IMR-90 (cell line): ENCODE measurements at regions not wholly inside any gene's neighbourhood (a gene's known extent, or its start where the extent isn't known, plus 50 kb on each side); places are given as distances from the start of the nearest gene placed in this dataset.

Source experiments
- ATAC-seq: fragments of 200-7000 bp; cut with Tn5 transposase; 2 replicates; pipeline ENCODE4 v1.9.1; 2020; ENCODE audit warnings: low read depth, mild to moderate bottlenecking, moderate library complexity
- BruUV-seq: library from RNA; stranded (reverse); fragments of 400-500 nt; replicated peaks from 2 replicates; lab custom pipeline; 2021; lab: Mats Ljungman, UMichigan
- CTCF ChIA-PET: fragments of 300-600 bp; formaldehyde crosslinking; extraction: SDS; loops from one replicate; lab custom pipeline; 2021; ENCODE audit warnings: antibody characterized with exemption; lab: Yijun Ruan, JAX
- POLR2A ChIA-PET: fragments of 300-600 bp; sonication (Branson Sonifier 250); formaldehyde crosslinking; loops from one replicate; lab custom pipeline; 2022; ENCODE audit warnings: antibody characterized with exemption; ENCODE audit not compliant: unreplicated experiment; lab: Charles Lee
- DNase-seq: peaks from one replicate; pipeline ENCODE4 v3.0.0; 2013
- H2AFZ ChIP-seq: replicated peaks from 2 replicates; pipeline ENCODE3; 2013; ENCODE audit warnings: low read length, mild to moderate bottlenecking; ENCODE audit not compliant: poor library complexity
- H2AK5ac ChIP-seq: 2 replicates; pipeline ENCODE4 v1.6.1; 2013; ENCODE audit warnings: low read depth, low read length, inconsistent platforms
- H2AK9ac ChIP-seq: replicated peaks from 2 replicates; pipeline ENCODE3; 2013; ENCODE audit warnings: mild to moderate bottlenecking, low read depth, low read length, moderate library complexity; ENCODE audit not compliant: poor library complexity
- H2BK120ac ChIP-seq: 2 replicates; pipeline ENCODE4 v1.6.1; 2013; ENCODE audit warnings: low read depth, low read length, inconsistent platforms
- H2BK15ac ChIP-seq: 3 replicates; pipeline ENCODE4 v1.6.1; 2013; ENCODE audit warnings: low read depth, low read length, inconsistent platforms
- H2BK20ac ChIP-seq: 2 replicates; pipeline ENCODE4 v1.6.1; 2013; ENCODE audit warnings: low read depth, mild to moderate bottlenecking, inconsistent platforms, low read length, moderate library complexity
- H2BK5ac ChIP-seq: 2 replicates; pipeline ENCODE4 v1.6.1; 2013; ENCODE audit warnings: mild to moderate bottlenecking, low read depth, low read length, inconsistent platforms; ENCODE audit not compliant: poor library complexity, severe bottlenecking
- H3K14ac ChIP-seq: replicated peaks from 2 replicates; pipeline ENCODE4 v1.6.1; 2013; ENCODE audit warnings: low read depth, low read length, inconsistent platforms
- H3K18ac ChIP-seq: 2 replicates; pipeline ENCODE4 v1.6.1; 2013; ENCODE audit warnings: low read depth, low read length, control low read depth
- H3K23ac ChIP-seq: 2 replicates; pipeline ENCODE4 v1.6.1; 2013; ENCODE audit warnings: low read depth, low read length, inconsistent platforms
- H3K27ac ChIP-seq: 2 replicates; pipeline ENCODE4 v1.5.1; 2013; ENCODE audit warnings: mild to moderate bottlenecking, control low read depth, low read length; ENCODE audit not compliant: insufficient read depth
- H3K27me3 ChIP-seq: 2 replicates; pipeline ENCODE4 v1.6.1; 2013; ENCODE audit warnings: low read length; ENCODE audit not compliant: control insufficient read depth, insufficient read depth
- H3K36me3 ChIP-seq: 2 replicates; pipeline ENCODE4 v1.6.1; 2013; ENCODE audit warnings: low read length, mixed read lengths; ENCODE audit not compliant: control insufficient read depth, insufficient read depth
- H3K4ac ChIP-seq: 2 replicates; pipeline ENCODE4 v1.6.1; 2013; ENCODE audit warnings: low read depth, low read length, inconsistent platforms
- H3K4me1 ChIP-seq: 2 replicates; pipeline ENCODE4 v1.6.1; 2013; ENCODE audit warnings: low read length, mixed read lengths; ENCODE audit not compliant: control insufficient read depth, insufficient read depth
- H3K4me2 ChIP-seq: 2 replicates; pipeline ENCODE4 v1.6.1; 2013; ENCODE audit warnings: low read depth, mild to moderate bottlenecking, control low read depth, low read length, moderate library complexity
- H3K4me3 ChIP-seq: 2 replicates; pipeline ENCODE4 v1.5.1; 2013; ENCODE audit warnings: low read depth, mild to moderate bottlenecking, control low read depth, low read length, moderate library complexity; ENCODE audit not compliant: insufficient read depth
- H3K56ac ChIP-seq: 2 replicates; pipeline ENCODE4 v1.6.1; 2013; ENCODE audit warnings: low read length, inconsistent platforms; ENCODE audit not compliant: insufficient read depth; ENCODE audit errors: extremely low read depth
- H3K79me1 ChIP-seq, 2 experiments: 2 replicates each; pipeline ENCODE4 v1.6.1; 2013; ENCODE audit warnings: low read length in 2 of 2, inconsistent platforms in 1 of 2, low read depth in 1 of 2
- H3K9ac ChIP-seq: 2 replicates; pipeline ENCODE4 v1.6.1; 2013; ENCODE audit warnings: low read depth, low read length, control low read depth
- H3K9me1 ChIP-seq: 2 replicates; pipeline ENCODE4 v1.6.1; 2013; ENCODE audit warnings: low read length, inconsistent platforms; ENCODE audit not compliant: insufficient read depth
- H3K9me3 ChIP-seq: 2 replicates; pipeline ENCODE4 v1.6.1; 2013; ENCODE audit warnings: low read length; ENCODE audit not compliant: control insufficient read depth, insufficient read depth
- H4K20me1 ChIP-seq: 2 replicates; pipeline ENCODE4 v1.6.1; 2013; ENCODE audit warnings: low read length, inconsistent platforms; ENCODE audit not compliant: insufficient read depth
- H4K5ac ChIP-seq: 2 replicates; pipeline ENCODE4 v1.6.1; 2013; ENCODE audit warnings: mild to moderate bottlenecking, low read depth, low read length, control low read depth
- H4K8ac ChIP-seq, 2 experiments: 2 replicates each; pipeline ENCODE4 v1.6.1; 2013; ENCODE audit warnings: low read depth in 2 of 2, low read length in 2 of 2, control low read depth in 1 of 2, inconsistent platforms in 1 of 2
- H4K91ac ChIP-seq: 2 replicates; pipeline ENCODE4 v1.6.1; 2013; ENCODE audit warnings: low read depth, low read length, inconsistent platforms; ENCODE audit not compliant: insufficient read depth
- BHLHE40 ChIP-seq: fragments of 150-350 bp; IDR thresholded peaks from 2 replicates; pipeline ENCODE4 v1.6.1; 2016; ENCODE audit warnings: mild to moderate bottlenecking, low read depth, low read length
- CEBPB ChIP-seq: IDR thresholded peaks from 2 replicates; pipeline ENCODE4 v1.6.1; 2012; ENCODE audit warnings: low read depth, low read length, improper control_type of control experiment
- CHD1 ChIP-seq: IDR thresholded peaks from 2 replicates; pipeline ENCODE4 v1.6.1; 2012; ENCODE audit warnings: low read depth, low read length, improper control_type of control experiment
- FOS ChIP-seq: fragments of 150-350 bp; IDR thresholded peaks from 2 replicates; pipeline ENCODE4 v1.6.1; 2016; ENCODE audit warnings: low read depth, low read length
- MAFK ChIP-seq: IDR thresholded peaks from 2 replicates; pipeline ENCODE4 v1.6.1; 2012; ENCODE audit warnings: low read depth, low read length, improper control_type of control experiment
- MAZ ChIP-seq: IDR thresholded peaks from 2 replicates; pipeline ENCODE4 v1.6.1; 2012; ENCODE audit warnings: low read depth, mild to moderate bottlenecking, low read length, improper control_type of control experiment, moderate library complexity, borderline replicate concordance
- MXI1 ChIP-seq: IDR thresholded peaks from 2 replicates; pipeline ENCODE4 v1.6.1; 2012; ENCODE audit warnings: low read depth, mild to moderate bottlenecking, low read length, moderate library complexity, borderline replicate concordance
- NFE2L2 ChIP-seq: fragments of 150-350 bp; IDR thresholded peaks from 2 replicates; pipeline ENCODE4 v1.6.1; 2016; ENCODE audit warnings: low read depth, mild to moderate bottlenecking, low read length
- POLR2A ChIP-seq: IDR thresholded peaks from 2 replicates; pipeline ENCODE4 v1.6.1; 2012; ENCODE audit warnings: mild to moderate bottlenecking, low read depth, low read length
- RAD21 ChIP-seq: IDR thresholded peaks from 2 replicates; pipeline ENCODE4 v1.6.1; 2012; ENCODE audit warnings: low read length, improper control_type of control experiment
- RCOR1 ChIP-seq: IDR thresholded peaks from 2 replicates; pipeline ENCODE4 v1.6.1; 2012; ENCODE audit warnings: mild to moderate bottlenecking, low read length, improper control_type of control experiment; ENCODE audit not compliant: insufficient replicate concordance
- RFX5 ChIP-seq: IDR thresholded peaks from 2 replicates; pipeline ENCODE4 v1.8.0; 2012; ENCODE audit warnings: low read depth, mild to moderate bottlenecking, low read length, moderate library complexity
- SMC3 ChIP-seq: fragments of 150-350 bp; IDR thresholded peaks from 2 replicates; pipeline ENCODE4 v1.6.1; 2016; ENCODE audit warnings: low read depth, mild to moderate bottlenecking, antibody characterized with exemption, low read length, moderate library complexity
- WGBS, 2 experiments: methylation state at CpG; one replicate each; pipeline versions ENCODE4 v1.1.5 to v1.1.7; 2013; ENCODE audit warnings: missing lambda C conversion rate in 2 of 2; ENCODE audit not compliant: insufficient read length in 1 of 2; ENCODE audit errors: extremely low coverage in 2 of 2; 5-methylcytosine and 5-hydroxymethylcytosine counted together
- dilution Hi-C: fragments of 300-500 bp; cut with HindIII; formaldehyde crosslinking; loops from one replicate; pipeline ENCODE4 v1.14.3; 2018; ENCODE audit warnings: low sequenced_read_pairs; ENCODE audit not compliant: unreplicated experiment
- in situ Hi-C: fragments of 300-500 bp; cut with MboI; formaldehyde crosslinking; loops from 3 replicates; pipeline ENCODE4 v1.14.3; 2019; ENCODE audit warnings: low sequenced_read_pairs, inconsistent platforms, mixed read lengths
- intact Hi-C: fragments of 100-400 bp; cut with micrococcal nuclease; formaldehyde crosslinking; loops from 2 replicates; pipeline ENCODE4 v1.10.0; 2022
- TF ChIP-seq, protein P1 (sequence below): conservative IDR thresholded peaks from 2 replicates; pipeline ENCODE4 v1.5.1; 2012; ENCODE audit warnings: mild to moderate bottlenecking, low read depth, low read length, improper control_type of control experiment
- TF ChIP-seq, protein P2 (sequence below): fragments of 150-350 bp; IDR thresholded peaks from 2 replicates; pipeline ENCODE4 v1.6.1; 2016; ENCODE audit warnings: low read depth, mild to moderate bottlenecking, low read length, moderate library complexity, borderline replicate concordance
- TF ChIP-seq, protein P3 (sequence below): fragments of 150-350 bp; IDR thresholded peaks from 2 replicates; pipeline ENCODE4 v1.6.1; 2017; ENCODE audit warnings: mild to moderate bottlenecking, antibody characterized with exemption, low read length, low read depth

DNA sequence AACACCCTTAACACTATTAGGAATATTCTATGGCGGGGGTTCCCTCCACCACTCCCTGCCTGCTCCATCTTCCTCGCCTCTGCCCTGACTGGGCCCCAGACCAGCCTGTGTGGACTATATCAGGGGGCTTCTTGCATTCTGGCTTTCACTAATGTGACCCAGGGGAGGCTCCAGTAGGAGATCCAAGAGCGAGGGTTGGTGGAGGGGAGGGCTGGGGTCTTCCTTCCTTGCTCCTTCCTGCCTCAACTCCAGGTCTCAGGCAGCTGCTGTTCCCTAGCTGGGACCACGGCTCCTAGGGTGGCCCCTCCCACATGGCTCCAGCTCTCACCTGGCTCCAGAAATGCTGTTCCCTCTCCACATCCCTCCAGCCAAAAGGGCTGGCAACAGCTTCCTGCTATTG is 257.4 kb downstream of the MATN1 start:
- intact Hi-C loops, result no loop called here

More for the DNA sequence above, 257.4 kb downstream of the MATN1 start:
- H2BK5ac ChIP-seq, result no peak overlapping the region
- no CpG with 5 or more reads among the region's 4 CpGs for WGBS, 2 experiments
- H2BK120ac ChIP-seq, result no peak overlapping the region
- no peak overlapping the region for H2AK5ac ChIP-seq
- no peaks in the 10 kb centered on the region for H4K20me1 ChIP-seq
- H3K14ac ChIP-seq, result no peak overlapping the region
- TF ChIP-seq MAZ, result no peak
- no peak for TF ChIP-seq RCOR1
- no peak for TF ChIP-seq RFX5
- TF ChIP-seq, protein P1, sequence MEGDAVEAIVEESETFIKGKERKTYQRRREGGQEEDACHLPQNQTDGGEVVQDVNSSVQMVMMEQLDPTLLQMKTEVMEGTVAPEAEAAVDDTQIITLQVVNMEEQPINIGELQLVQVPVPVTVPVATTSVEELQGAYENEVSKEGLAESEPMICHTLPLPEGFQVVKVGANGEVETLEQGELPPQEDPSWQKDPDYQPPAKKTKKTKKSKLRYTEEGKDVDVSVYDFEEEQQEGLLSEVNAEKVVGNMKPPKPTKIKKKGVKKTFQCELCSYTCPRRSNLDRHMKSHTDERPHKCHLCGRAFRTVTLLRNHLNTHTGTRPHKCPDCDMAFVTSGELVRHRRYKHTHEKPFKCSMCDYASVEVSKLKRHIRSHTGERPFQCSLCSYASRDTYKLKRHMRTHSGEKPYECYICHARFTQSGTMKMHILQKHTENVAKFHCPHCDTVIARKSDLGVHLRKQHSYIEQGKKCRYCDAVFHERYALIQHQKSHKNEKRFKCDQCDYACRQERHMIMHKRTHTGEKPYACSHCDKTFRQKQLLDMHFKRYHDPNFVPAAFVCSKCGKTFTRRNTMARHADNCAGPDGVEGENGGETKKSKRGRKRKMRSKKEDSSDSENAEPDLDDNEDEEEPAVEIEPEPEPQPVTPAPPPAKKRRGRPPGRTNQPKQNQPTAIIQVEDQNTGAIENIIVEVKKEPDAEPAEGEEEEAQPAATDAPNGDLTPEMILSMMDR, result no peak
- TF ChIP-seq CHD1, result no peak
- no peak for TF ChIP-seq RAD21
- TF ChIP-seq BHLHE40, result no peak
- TF ChIP-seq FOS, result no peak
- TF ChIP-seq CEBPB, result no peak
- no peak for TF ChIP-seq MAFK
- TF ChIP-seq, protein P2, sequence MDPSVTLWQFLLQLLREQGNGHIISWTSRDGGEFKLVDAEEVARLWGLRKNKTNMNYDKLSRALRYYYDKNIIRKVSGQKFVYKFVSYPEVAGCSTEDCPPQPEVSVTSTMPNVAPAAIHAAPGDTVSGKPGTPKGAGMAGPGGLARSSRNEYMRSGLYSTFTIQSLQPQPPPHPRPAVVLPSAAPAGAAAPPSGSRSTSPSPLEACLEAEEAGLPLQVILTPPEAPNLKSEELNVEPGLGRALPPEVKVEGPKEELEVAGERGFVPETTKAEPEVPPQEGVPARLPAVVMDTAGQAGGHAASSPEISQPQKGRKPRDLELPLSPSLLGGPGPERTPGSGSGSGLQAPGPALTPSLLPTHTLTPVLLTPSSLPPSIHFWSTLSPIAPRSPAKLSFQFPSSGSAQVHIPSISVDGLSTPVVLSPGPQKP, result no peak
- TF ChIP-seq MXI1, result no peak
- no peak for TF ChIP-seq SMC3
- TF ChIP-seq, protein P3, sequence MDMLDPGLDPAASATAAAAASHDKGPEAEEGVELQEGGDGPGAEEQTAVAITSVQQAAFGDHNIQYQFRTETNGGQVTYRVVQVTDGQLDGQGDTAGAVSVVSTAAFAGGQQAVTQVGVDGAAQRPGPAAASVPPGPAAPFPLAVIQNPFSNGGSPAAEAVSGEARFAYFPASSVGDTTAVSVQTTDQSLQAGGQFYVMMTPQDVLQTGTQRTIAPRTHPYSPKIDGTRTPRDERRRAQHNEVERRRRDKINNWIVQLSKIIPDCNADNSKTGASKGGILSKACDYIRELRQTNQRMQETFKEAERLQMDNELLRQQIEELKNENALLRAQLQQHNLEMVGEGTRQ, result no peak
- no peak for TF ChIP-seq POLR2A
- no peak for TF ChIP-seq NFE2L2
- no peak overlapping the region for H3K9ac ChIP-seq
- no peak overlapping the region for H2BK20ac ChIP-seq
- H2BK15ac ChIP-seq, result no peak overlapping the region
- no peak overlapping the region for H2AK9ac ChIP-seq
- no peak overlapping the region for H3K18ac ChIP-seq
- ChIA-PET CTCF (no interaction called here), POLR2A (no interaction called here)
- no peak overlapping the region for H3K4me2 ChIP-seq
- no peak overlapping the region for H3K4ac ChIP-seq
- no peaks in the 10 kb centered on the region for H3K27me3 ChIP-seq
- H3K27ac ChIP-seq, result no peak overlapping the region
- H4K91ac ChIP-seq, result no peak overlapping the region
- H3K79me1 ChIP-seq, result no peaks in the 10 kb centered on the region
- in situ Hi-C loops, result no loop called here
- H3K56ac ChIP-seq, result no peak overlapping the region
- H3K9me3 ChIP-seq, result peaks cover 10% of the 10 kb centered on the region; the same call in 1 of the 2 replicates
- dilution Hi-C loops, result no loop called here
- no peaks in the 10 kb centered on the region for H3K4me1 ChIP-seq
- H4K8ac ChIP-seq, result no peak overlapping the region
- ATAC-seq (no peak), DNase-seq (no peak)
- no peak overlapping the region for H4K5ac ChIP-seq
- H3K36me3 ChIP-seq, result no peaks in the 10 kb centered on the region
- no peak overlapping the region for H2AFZ ChIP-seq
- no peak overlapping the region for H3K23ac ChIP-seq
- no peak overlapping the region for H3K4me3 ChIP-seq
- BruUV-seq, result no TSS peak
- H3K9me1 ChIP-seq, result no peaks in the 10 kb centered on the region
